ENCODE measurements at regions not wholly inside any gene's neighbourhood (a gene's known extent, or its start where the extent isn't known, plus 50 kb on each side); places are given as distances from the start of the nearest gene placed in this dataset.

GRCh38 chr5:66503203-66503789, 92.9 kb upstream of the MAST4 start:
- DNase-seq: no peak

DNA sequence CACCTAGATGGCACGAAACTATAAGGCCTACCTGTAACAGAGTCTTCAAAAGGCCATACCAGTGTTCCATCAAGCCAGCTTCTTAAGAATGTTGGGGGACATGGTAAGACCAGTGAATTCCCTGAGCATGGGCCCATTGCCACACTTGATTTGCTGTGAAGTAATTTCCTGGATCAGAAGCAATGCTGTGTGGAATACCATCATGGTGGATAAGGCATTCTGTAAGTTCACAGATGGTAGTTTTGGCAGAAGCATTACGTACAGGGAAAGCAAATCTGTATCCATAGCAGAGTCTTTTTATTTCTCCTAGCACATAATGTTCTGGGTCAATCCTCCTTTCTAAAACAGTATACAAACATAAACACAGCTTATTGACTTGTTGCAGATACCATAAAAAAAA, 89.1 kb upstream of the MAST4 start:
- DNase-seq: no peak

DNA sequence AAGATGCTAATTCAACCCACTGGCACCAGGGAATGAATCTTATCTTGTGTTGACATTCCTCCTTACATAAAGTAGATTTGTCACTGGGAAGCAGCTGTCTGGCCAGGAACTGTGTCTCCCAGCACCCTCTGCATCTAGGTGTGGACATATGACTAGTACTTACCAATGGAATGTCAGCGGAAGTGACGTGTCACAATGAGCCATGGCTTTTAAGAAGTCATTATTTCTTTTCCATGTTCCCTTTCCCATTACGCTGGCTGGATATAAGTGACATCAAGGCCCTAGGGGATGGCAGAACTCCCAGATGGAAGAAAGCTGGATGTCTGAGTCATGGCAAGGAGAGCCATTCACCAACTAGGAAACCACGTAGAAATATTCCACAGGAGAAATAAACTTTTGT, 84.7 kb upstream of the MAST4 start:
- DNase-seq: no peak

DNA sequence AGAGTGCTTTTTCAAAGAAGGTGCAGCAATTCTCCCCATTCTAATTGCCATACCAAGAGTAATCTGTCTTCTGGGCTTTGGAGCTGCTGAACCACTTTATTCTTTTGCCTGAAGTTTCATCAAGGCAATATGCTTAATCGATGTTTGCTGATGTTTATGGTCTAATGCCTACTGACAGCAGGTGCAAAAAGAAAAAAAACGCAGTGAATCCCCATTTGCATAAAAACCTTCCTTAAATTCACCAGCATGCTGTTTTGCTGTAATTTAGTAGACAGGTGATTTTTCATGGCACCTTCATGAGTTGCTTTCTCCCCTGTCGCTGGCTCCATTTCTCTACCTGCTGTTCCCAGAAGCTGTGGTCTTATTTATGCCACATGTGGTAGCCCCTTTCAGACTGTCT, 83.1 kb upstream of the MAST4 start:
- DNase-seq: no peak

DNA sequence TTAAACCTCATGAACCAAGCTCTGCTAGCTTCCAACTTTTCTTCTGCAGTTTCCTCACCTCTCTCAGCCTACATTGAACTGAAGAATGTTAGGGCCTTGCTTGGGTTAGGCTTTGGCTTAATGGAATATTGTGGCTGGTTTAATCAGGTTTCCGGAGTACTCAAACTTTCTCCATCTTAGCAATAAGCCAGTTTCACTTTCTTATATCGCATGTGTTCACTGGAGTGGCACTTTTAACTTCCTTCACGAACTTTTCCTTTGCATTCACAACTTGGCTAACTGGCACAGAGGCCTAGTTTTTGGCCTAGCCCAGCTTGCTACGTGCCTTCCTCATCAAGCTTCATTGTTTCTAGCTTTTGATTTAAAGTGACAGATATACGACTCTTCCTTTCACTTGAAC, 81.0 kb upstream of the MAST4 start:
- DNase-seq: no peak

- no peak for DNase-seq
These were observed 79.6 kb upstream of the MAST4 start for GRCh38 chr5:66516550-66516949.

DNA sequence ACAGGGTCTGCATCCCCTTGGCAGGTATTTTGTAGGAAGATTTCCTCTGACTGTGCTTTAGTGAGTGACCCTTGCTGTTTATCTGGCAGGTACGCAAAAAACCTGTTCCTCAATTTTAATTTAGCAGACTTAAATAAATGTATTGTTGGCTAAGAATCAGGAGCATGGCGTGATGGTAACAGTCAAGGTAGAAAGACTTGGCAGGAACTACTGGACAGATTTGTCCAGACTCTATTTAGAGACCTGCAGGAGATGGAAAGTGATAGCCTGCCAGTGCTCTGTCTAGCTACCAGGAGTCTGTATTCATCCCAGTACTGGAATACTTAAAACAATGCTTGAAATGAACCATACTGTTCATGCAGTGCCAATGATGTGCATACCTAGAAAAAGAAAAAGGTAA, 78.8 kb upstream of the MAST4 start:
- no peak for DNase-seq

GRCh38 chr5:66518052-66518451, 78.1 kb upstream of the MAST4 start:
- no peak for DNase-seq

DNA sequence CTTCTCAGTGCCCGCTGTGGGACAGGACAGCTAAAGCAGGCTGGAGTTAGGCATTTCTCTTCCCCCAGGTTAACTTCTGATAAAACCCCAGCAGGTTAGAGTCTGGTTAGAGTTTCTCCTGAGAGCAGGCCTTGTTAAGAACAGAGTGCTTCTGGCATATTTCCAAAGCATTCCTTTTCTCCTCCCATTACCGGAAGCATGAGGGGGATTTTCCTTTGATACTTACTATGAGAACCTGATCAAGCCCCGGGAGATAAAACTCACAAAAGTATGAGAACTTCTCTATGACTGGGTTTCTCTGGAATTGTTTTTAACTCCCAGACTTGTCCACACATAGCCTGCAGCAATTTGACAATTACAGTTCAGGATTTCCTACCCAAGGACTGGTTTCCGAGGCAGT, 77.4 kb upstream of the MAST4 start:
- no peak for DNase-seq

DNA sequence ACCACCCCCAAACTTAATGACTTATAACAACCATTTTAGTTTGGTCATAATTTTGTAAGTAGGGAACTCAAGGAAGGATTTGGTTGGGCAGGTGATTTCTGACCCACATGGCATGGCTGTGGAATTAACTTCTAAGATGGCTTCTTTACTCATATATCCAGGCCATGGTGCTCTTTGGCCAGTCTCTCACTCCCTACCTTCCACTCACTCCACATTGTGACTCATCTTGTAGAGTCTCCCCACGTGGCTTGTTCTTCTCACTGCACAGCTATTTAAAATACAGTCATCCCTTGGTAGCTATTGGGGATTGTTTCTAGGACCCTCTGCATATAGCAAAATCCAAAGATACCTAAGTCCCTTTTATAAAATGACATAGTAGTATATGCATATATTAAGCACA, 76.6 kb upstream of the MAST4 start:
- DNase-seq: no peak

DNA sequence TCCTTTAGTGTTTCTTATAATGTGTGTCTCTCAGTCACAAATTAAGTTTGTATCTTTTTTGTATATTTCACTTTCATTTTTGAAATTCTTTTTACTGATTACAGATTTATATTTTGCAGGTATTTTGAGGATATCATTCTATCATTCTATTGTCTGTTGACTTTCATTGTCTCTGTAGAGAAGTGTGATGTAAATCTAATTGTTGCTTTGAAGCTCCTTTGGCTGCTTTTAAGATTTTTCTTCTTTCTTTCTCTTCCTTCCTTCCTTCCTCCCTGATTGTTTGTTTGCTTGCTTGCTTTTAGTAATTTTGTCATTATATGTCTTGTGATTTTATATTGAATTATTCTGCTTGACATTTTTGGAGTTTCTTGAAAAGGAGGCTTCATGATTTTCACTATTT, 75.3 kb upstream of the MAST4 start:
- no peak for DNase-seq

GRCh38 chr5:66527478-66528035, 68.6 kb upstream of the MAST4 start:
- no peak for DNase-seq

- DNase-seq: no peak
These were observed 67.0 kb upstream of the MAST4 start for GRCh38 chr5:66529182-66529581.

DNA sequence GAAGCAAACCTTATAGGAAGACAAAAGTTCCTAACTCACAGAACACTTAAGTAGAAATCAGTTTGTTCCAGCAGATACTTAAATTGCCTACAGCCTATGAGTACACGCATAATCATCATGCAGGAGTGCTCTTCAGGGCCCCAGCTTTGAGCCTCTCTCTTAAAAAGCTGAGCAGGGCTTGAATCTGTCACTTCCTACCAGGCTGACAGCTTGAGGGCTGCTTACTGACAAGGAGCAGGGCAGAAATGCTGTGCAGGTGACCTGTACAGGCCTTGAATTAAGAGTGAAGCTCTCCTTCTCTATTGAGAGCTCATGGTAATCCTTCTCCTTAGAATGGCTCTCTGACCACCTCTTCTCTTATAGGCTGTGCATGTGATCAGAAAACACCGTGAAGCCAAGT, 66.5 kb upstream of the MAST4 start:
- DNase-seq: no peak

DNA sequence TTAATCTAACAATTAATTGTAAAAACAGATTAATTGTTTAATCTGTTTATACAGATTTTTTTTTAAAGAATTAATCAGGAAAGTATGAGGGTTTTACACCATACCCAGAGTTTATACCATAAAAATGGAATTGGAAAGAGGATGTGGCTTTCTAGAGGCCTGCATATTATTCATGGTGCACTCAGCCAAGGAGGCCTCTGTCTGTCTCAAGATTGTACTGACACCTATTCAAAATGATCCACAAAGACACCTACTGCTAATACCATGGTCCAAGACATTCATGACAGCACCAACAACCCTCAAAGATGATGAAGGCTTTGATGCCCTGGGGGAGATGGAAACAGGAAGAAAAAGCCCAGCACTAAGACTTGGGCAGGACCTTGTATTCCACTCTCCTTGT, 58.1 kb upstream of the MAST4 start:
- no peak for DNase-seq

- no peak for DNase-seq
These were observed 57.7 kb upstream of the MAST4 start for GRCh38 chr5:66538531-66538930.

GRCh38 chr5:66540078-66540477, 56.1 kb upstream of the MAST4 start:
- DNase-seq: no peak

GRCh38 chr5:66542711-66543110, 53.5 kb upstream of the MAST4 start:
- no peak for DNase-seq
